ENCODE measurements at regions not wholly inside any gene's neighbourhood (a gene's known extent, or its start where the extent isn't known, plus 50 kb on each side); places are given as distances from the start of the nearest gene placed in this dataset.

GRCh38 chr2:114066186-114066747, 176.4 kb downstream of the ACTR3 start:
- no peak overlapping the region for H3K4me3 ChIP-seq (ENCODE audit: extremely low read depth, insufficient read depth, low read length, poor library complexity, severe bottlenecking)
- H3K27ac ChIP-seq (ENCODE audit: low read depth, low read length, severe bottlenecking), result no peak overlapping the region
- WGBS, 2 experiments (ENCODE audit: insufficient coverage in 2 of 2), result no CpG with 5 or more reads among the region's 2 CpGs
- no peaks in the 10 kb centered on the region for H3K9me3 ChIP-seq (ENCODE audit: control insufficient read depth, low read length)
- H3K36me3 ChIP-seq (ENCODE audit: control insufficient read depth, insufficient read depth, low read length), result no peaks in the 10 kb centered on the region
- no peaks in the 10 kb centered on the region for H3K4me1 ChIP-seq (ENCODE audit: control insufficient read depth, insufficient read depth, low read length, poor library complexity, severe bottlenecking)

GRCh38 chr2:114068438-114068837, 178.5 kb downstream of the ACTR3 start:
- WGBS, 2 experiments (ENCODE audit: insufficient coverage in 2 of 2), result 17 to 20% methylated on average over 1 of the region's 3 CpGs

DNA sequence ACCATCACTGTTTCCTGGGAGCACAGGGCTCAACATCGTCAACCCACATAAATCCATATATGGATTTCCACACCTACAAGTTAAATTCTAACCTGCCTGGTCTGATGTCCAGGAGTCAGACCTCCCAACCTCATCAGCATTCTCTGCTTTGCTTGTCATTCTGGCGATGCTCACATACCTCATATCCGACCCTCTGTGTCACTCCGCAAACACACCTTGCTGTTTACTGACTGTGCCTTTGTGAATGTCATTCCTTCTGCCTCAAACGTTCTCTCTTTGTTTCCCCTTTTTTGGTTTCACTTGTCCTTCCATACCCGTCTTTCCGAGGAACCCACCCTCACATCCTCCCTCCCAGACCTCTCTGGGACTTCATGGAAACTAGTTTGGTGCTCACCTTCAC, 187.1 kb downstream of the ACTR3 start:
- Histone ChIP-seq H3K4me1 (ENCODE audit: control insufficient read depth, insufficient read depth, low read length, poor library complexity, severe bottlenecking) (no peaks in the 10 kb centered on the region), H3K27ac (ENCODE audit: low read depth, low read length, severe bottlenecking) (no peak overlapping the region), H3K4me3 (ENCODE audit: extremely low read depth, insufficient read depth, low read length, poor library complexity, severe bottlenecking) (no peak overlapping the region), H3K9me3 (ENCODE audit: control insufficient read depth, low read length) (no peaks in the 10 kb centered on the region), H3K36me3 (ENCODE audit: control insufficient read depth, insufficient read depth, low read length) (no peaks in the 10 kb centered on the region)
- 86 to 96% methylated on average over 7 of the region's 7 CpGs for WGBS, 2 experiments (ENCODE audit: insufficient coverage in 2 of 2)

More at GRCh38 chr2:114068438-114068837, 178.5 kb downstream of the ACTR3 start:
- Histone ChIP-seq H3K4me1 (ENCODE audit: control insufficient read depth, insufficient read depth, low read length, poor library complexity, severe bottlenecking) (no peaks in the 10 kb centered on the region), H3K36me3 (ENCODE audit: control insufficient read depth, insufficient read depth, low read length) (no peaks in the 10 kb centered on the region), H3K27ac (ENCODE audit: low read depth, low read length, severe bottlenecking) (no peak overlapping the region), H3K4me3 (ENCODE audit: extremely low read depth, insufficient read depth, low read length, poor library complexity, severe bottlenecking) (no peak overlapping the region), H3K9me3 (ENCODE audit: control insufficient read depth, low read length) (no peaks in the 10 kb centered on the region)

- H3K27ac ChIP-seq (ENCODE audit: low read depth, low read length, severe bottlenecking), result no peak overlapping the region
- H3K4me1 ChIP-seq (ENCODE audit: control insufficient read depth, insufficient read depth, low read length, poor library complexity, severe bottlenecking), result no peaks in the 10 kb centered on the region
- WGBS, 2 experiments (ENCODE audit: insufficient coverage in 2 of 2), result 86 to 87% methylated on average over 5 to 7 of the region's 10 CpGs
- no peaks in the 10 kb centered on the region for H3K36me3 ChIP-seq (ENCODE audit: control insufficient read depth, insufficient read depth, low read length)
- no peaks in the 10 kb centered on the region for H3K9me3 ChIP-seq (ENCODE audit: control insufficient read depth, low read length)
- H3K4me3 ChIP-seq (ENCODE audit: extremely low read depth, insufficient read depth, low read length, poor library complexity, severe bottlenecking), result no peak overlapping the region
Measured at GRCh38 chr2:114079366-114080004, 189.6 kb downstream of the ACTR3 start.

DNA sequence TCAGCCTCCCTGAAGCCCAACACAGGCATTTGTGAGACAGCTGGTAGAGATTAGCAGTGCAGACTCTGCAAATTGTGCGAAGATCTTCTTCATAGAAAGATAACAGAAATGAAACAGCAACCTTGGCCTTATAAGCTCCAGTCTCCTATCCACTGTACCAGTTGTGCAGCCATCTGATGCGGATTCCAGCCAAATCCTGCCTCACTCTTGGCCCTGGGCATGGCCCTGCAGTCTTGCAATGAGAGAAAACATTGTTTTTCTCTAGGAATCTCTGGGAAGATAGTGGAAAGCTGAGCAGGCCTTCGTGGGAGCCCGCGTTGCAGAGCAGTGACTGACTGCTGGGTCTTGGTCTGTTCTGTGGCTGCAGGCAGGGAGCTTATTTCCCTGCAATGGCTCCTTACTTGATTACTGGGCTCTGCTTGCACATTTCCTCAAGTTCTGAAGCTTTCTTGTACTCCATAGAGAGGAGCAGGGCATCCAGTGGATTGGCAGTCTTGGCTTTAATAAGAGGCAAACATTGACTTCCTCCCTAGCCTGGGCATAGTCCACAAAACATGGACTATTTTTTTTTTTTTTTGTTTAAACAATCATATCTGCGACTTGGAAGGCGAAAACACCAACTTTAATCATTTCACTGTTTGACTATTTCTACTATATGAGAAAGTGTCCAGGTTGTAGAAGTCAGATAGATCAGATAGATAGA, 193.0 kb downstream of the ACTR3 start:
- Histone ChIP-seq H3K9me3 (ENCODE audit: control insufficient read depth, low read length) (no peaks in the 10 kb centered on the region), H3K4me1 (ENCODE audit: control insufficient read depth, insufficient read depth, low read length, poor library complexity, severe bottlenecking) (no peaks in the 10 kb centered on the region), H3K27ac (ENCODE audit: low read depth, low read length, severe bottlenecking) (no peak overlapping the region), H3K36me3 (ENCODE audit: control insufficient read depth, insufficient read depth, low read length) (no peaks in the 10 kb centered on the region), H3K4me3 (ENCODE audit: extremely low read depth, insufficient read depth, low read length, poor library complexity, severe bottlenecking) (no peak overlapping the region)
- 79 to 95% methylated on average over 5 of the region's 7 CpGs for WGBS, 2 experiments (ENCODE audit: insufficient coverage in 2 of 2)

- Histone ChIP-seq H3K4me1 (ENCODE audit: control insufficient read depth, insufficient read depth, low read length, poor library complexity, severe bottlenecking) (no peaks in the 10 kb centered on the region), H3K27ac (ENCODE audit: low read depth, low read length, severe bottlenecking) (no peak overlapping the region), H3K4me3 (ENCODE audit: extremely low read depth, insufficient read depth, low read length, poor library complexity, severe bottlenecking) (no peak overlapping the region), H3K36me3 (ENCODE audit: control insufficient read depth, insufficient read depth, low read length) (no peaks in the 10 kb centered on the region), H3K9me3 (ENCODE audit: control insufficient read depth, low read length) (no peaks in the 10 kb centered on the region)
- WGBS, 2 experiments (ENCODE audit: insufficient coverage in 2 of 2), result 40 to 45% methylated on average over 2 to 3 of the region's 6 CpGs
Measured at GRCh38 chr2:114083717-114084387, 194.0 kb downstream of the ACTR3 start.

GRCh38 chr2:114085238-114085637, 195.3 kb downstream of the ACTR3 start:
- Histone ChIP-seq H3K27ac (ENCODE audit: low read depth, low read length, severe bottlenecking) (no peak overlapping the region), H3K4me3 (ENCODE audit: extremely low read depth, insufficient read depth, low read length, poor library complexity, severe bottlenecking) (no peak overlapping the region), H3K36me3 (ENCODE audit: control insufficient read depth, insufficient read depth, low read length) (no peaks in the 10 kb centered on the region), H3K9me3 (ENCODE audit: control insufficient read depth, low read length) (no peaks in the 10 kb centered on the region), H3K4me1 (ENCODE audit: control insufficient read depth, insufficient read depth, low read length, poor library complexity, severe bottlenecking) (no peaks in the 10 kb centered on the region)
- 89% methylated on average over 1 of the region's 1 CpG; no CpG with 5 or more reads in 1 of the 2 experiments for WGBS, 2 experiments (ENCODE audit: insufficient coverage in 2 of 2)

GRCh38 chr2:114085992-114086391, 196.1 kb downstream of the ACTR3 start:
- H3K4me3 ChIP-seq (ENCODE audit: extremely low read depth, insufficient read depth, low read length, poor library complexity, severe bottlenecking), result no peak overlapping the region
- no peaks in the 10 kb centered on the region for H3K9me3 ChIP-seq (ENCODE audit: control insufficient read depth, low read length)
- 90% methylated on average over 2 of the region's 4 CpGs; no CpG with 5 or more reads in 1 of the 2 experiments for WGBS, 2 experiments (ENCODE audit: insufficient coverage in 2 of 2)
- no peaks in the 10 kb centered on the region for H3K36me3 ChIP-seq (ENCODE audit: control insufficient read depth, insufficient read depth, low read length)
- no peak overlapping the region for H3K27ac ChIP-seq (ENCODE audit: low read depth, low read length, severe bottlenecking)
- H3K4me1 ChIP-seq (ENCODE audit: control insufficient read depth, insufficient read depth, low read length, poor library complexity, severe bottlenecking), result no peaks in the 10 kb centered on the region

- Histone ChIP-seq H3K27ac (ENCODE audit: low read depth, low read length, severe bottlenecking) (no peak overlapping the region), H3K4me3 (ENCODE audit: extremely low read depth, insufficient read depth, low read length, poor library complexity, severe bottlenecking) (no peak overlapping the region), H3K4me1 (ENCODE audit: control insufficient read depth, insufficient read depth, low read length, poor library complexity, severe bottlenecking) (no peaks in the 10 kb centered on the region), H3K9me3 (ENCODE audit: control insufficient read depth, low read length) (no peaks in the 10 kb centered on the region), H3K36me3 (ENCODE audit: control insufficient read depth, insufficient read depth, low read length) (no peaks in the 10 kb centered on the region)
- 54 to 100% methylated on average over 2 to 3 of the region's 9 CpGs for WGBS, 2 experiments (ENCODE audit: insufficient coverage in 2 of 2)
Measured at GRCh38 chr2:114089636-114090319, 199.9 kb downstream of the ACTR3 start.

- Histone ChIP-seq H3K27ac (ENCODE audit: low read depth, low read length, severe bottlenecking) (no peak overlapping the region), H3K9me3 (ENCODE audit: control insufficient read depth, low read length) (no peaks in the 10 kb centered on the region), H3K4me3 (ENCODE audit: extremely low read depth, insufficient read depth, low read length, poor library complexity, severe bottlenecking) (no peak overlapping the region), H3K36me3 (ENCODE audit: control insufficient read depth, insufficient read depth, low read length) (no peaks in the 10 kb centered on the region), H3K4me1 (ENCODE audit: control insufficient read depth, insufficient read depth, low read length, poor library complexity, severe bottlenecking) (no peaks in the 10 kb centered on the region)
- WGBS, 2 experiments (ENCODE audit: insufficient coverage in 2 of 2), result no CpG with 5 or more reads among the region's 1 CpG
Measured at GRCh38 chr2:114091010-114091409, 201.1 kb downstream of the ACTR3 start.
